Right ventricle myocardium superior (tissue), 1 donor: ENCODE measurements at regions not wholly inside any gene's neighbourhood (a gene's known extent, or its start where the extent isn't known, plus 50 kb on each side); places are given as distances from the start of the nearest gene placed in this dataset.
"Not testable (repeated sequence)": the region's sequence is repeated elsewhere in the genome, so short reads cannot be mapped to it uniquely, and the experiment has no call there.

ENCODE experiments used
- ATAC-seq: fragments of 200-7000 bp; cut with Tn5 transposase; one replicate; pipeline ENCODE4 v1.9.1; 2020; ENCODE audit warnings: mild to moderate bottlenecking; ENCODE audit not compliant: poor library complexity
- DNase-seq: peaks from one replicate; pipeline ENCODE4 v3.0.0-alpha.2; 2020
- intact Hi-C: fragments of 100-400 bp; cut with DNase I; formaldehyde crosslinking; loops from one replicate; pipeline ENCODE4 v1.11.2; 2022
- donor health status: DM: no; HTN: yes; CAD: no; lungs with severe emphysema.

- ATAC-seq (no peak), DNase-seq (no peak)
- intact Hi-C loops: no loop called here
Measured at GRCh38 chr4:14387647-14388046, 614.6 kb upstream of the CPEB2 start.

- no peak for ATAC-seq
Measured at GRCh38 chr4:14392378-14392777, 609.9 kb upstream of the CPEB2 start.

GRCh38 chr4:14396183-14396582 is 606.1 kb upstream of the CPEB2 start:
- intact Hi-C loops: no loop called here
- ATAC-seq: no peak
- no peak for DNase-seq

More at GRCh38 chr4:14392378-14392777, 609.9 kb upstream of the CPEB2 start:
- intact Hi-C loops: no loop called here
- DNase-seq: no peak

- intact Hi-C loops: no loop called here
- DNase-seq (no peak), ATAC-seq (no peak)
Measured at GRCh38 chr4:14399848-14400247, 602.4 kb upstream of the CPEB2 start.

- no peak for DNase-seq
- intact Hi-C loops: no loop called here
- ATAC-seq: no peak
Measured at GRCh38 chr4:14400307-14400706, 602.0 kb upstream of the CPEB2 start.

- intact Hi-C loops: no loop called here
- ATAC-seq (no peak), DNase-seq (no peak)
Measured at GRCh38 chr4:14403132-14403531, 599.1 kb upstream of the CPEB2 start.

GRCh38 chr4:14404730-14405129 is 597.6 kb upstream of the CPEB2 start:
- ATAC-seq: no peak
- no peak for DNase-seq
- intact Hi-C loops: no loop called here

- intact Hi-C loops: no loop called here
- DNase-seq: no peak
- no peak for ATAC-seq
Measured at GRCh38 chr4:14410516-14410915, 591.8 kb upstream of the CPEB2 start.

- no peak for ATAC-seq
- DNase-seq: no peak
- intact Hi-C loops: no loop called here
Measured at GRCh38 chr4:14415146-14415545, 587.1 kb upstream of the CPEB2 start.

GRCh38 chr4:14419516-14419915 is 582.8 kb upstream of the CPEB2 start:
- ATAC-seq (no peak), DNase-seq (no peak)
- intact Hi-C loops: no loop called here

GRCh38 chr4:14426297-14426696 is 576.0 kb upstream of the CPEB2 start:
- DNase-seq, ATAC-seq, intact Hi-C loops: not testable (repeated sequence)

- intact Hi-C loops: no loop called here
- ATAC-seq (no peak), DNase-seq (no peak)
Measured at GRCh38 chr4:14428125-14428524, 574.2 kb upstream of the CPEB2 start.

- DNase-seq: no peak
- peak; percentile 70 for ATAC-seq
- intact Hi-C loops: no loop called here
Measured at GRCh38 chr4:14431155-14432134, 570.8 kb upstream of the CPEB2 start.

GRCh38 chr4:14434483-14434882 is 567.8 kb upstream of the CPEB2 start:
- no peak for DNase-seq
- ATAC-seq: peak; percentile 77
- intact Hi-C loops: no loop called here

GRCh38 chr4:14434916-14435315 is 567.4 kb upstream of the CPEB2 start:
- ATAC-seq: no peak
- intact Hi-C loops: no loop called here
- no peak for DNase-seq

GRCh38 chr4:14441561-14441960 is 560.7 kb upstream of the CPEB2 start:
- ATAC-seq (no peak), DNase-seq (no peak)
- intact Hi-C loops: no loop called here

GRCh38 chr4:14445882-14446281 is 556.4 kb upstream of the CPEB2 start:
- DNase-seq: no peak
- intact Hi-C loops: no loop called here
- no peak for ATAC-seq

- intact Hi-C loops: no loop called here
- no peak for ATAC-seq
Measured at GRCh38 chr4:14446311-14446710, 556.0 kb upstream of the CPEB2 start.

GRCh38 chr4:14446904-14447303 is 555.4 kb upstream of the CPEB2 start:
- ATAC-seq: peak; percentile 62
- intact Hi-C loops: no loop called here

More at GRCh38 chr4:14446311-14446710, 556.0 kb upstream of the CPEB2 start:
- no peak for DNase-seq

GRCh38 chr4:14449308-14449707 is 553.0 kb upstream of the CPEB2 start:
- peak; percentile 51 for ATAC-seq
- DNase-seq: no peak
- intact Hi-C loops: no loop called here

More at GRCh38 chr4:14446904-14447303, 555.4 kb upstream of the CPEB2 start:
- no peak for DNase-seq
